ENCODE measurements at regions not wholly inside any gene's neighbourhood (a gene's known extent, or its start where the extent isn't known, plus 50 kb on each side); places are given as distances from the start of the nearest gene placed in this dataset.

GRCh38 chr4:8747467-8748235 is 124.0 kb downstream of the HMX1 start:
- no peak for TF ChIP-seq CTCF (IDR thresholded peaks at IDR 0.05)
- TF ChIP-seq POLR2A (IDR thresholded peaks at IDR 0.05) = no peak

All from breast epithelium (tissue), 3 donors.